ENCODE measurements at regions not wholly inside any gene's neighbourhood (a gene's known extent, or its start where the extent isn't known, plus 50 kb on each side); places are given as distances from the start of the nearest gene placed in this dataset.
"Not testable (repeated sequence)": the region's sequence is repeated elsewhere in the genome, so short reads cannot be mapped to it uniquely, and the experiment has no call there.

DNA sequence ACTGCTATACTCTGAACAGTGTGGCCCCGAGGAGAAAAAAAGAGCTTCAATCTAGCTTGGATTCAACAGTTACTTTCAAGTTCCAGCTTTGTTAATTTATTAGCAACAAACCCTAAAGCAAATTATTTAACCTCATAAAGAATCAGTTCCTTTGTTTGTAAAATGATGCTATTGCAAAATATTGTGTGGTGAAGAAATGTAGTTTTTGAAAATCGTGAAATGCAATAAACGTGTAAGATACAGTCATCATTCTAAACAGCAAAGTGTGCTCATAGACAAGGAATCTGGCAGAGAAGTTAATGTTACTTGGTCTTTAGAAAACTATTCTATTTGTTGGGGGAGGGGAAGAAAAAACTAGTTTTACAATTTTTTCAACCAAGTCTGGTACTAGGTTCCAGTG lies 297.6 kb upstream of the ADGRL4 start:
- peak; percentile 15 for DNase-seq

DNA sequence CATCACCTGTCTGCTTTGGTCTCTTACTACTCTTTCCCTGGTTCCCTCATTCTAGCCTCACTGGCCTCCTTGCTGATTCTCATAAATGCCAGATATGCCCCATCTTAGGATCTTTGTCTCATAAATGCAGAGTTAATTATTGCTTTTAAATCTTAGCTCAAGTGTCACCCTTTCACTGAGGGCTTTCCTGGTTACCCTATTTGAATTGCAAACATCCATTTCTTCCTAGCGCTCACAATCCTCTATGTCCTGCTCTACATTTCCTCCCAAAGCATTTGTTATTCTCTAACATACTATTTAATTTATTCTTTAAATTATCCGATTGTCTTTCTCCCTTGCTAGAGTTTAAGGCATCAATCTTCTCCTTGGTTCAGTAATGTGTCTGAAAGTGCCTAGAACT lies 296.5 kb upstream of the ADGRL4 start:
- no peak for DNase-seq

DNA sequence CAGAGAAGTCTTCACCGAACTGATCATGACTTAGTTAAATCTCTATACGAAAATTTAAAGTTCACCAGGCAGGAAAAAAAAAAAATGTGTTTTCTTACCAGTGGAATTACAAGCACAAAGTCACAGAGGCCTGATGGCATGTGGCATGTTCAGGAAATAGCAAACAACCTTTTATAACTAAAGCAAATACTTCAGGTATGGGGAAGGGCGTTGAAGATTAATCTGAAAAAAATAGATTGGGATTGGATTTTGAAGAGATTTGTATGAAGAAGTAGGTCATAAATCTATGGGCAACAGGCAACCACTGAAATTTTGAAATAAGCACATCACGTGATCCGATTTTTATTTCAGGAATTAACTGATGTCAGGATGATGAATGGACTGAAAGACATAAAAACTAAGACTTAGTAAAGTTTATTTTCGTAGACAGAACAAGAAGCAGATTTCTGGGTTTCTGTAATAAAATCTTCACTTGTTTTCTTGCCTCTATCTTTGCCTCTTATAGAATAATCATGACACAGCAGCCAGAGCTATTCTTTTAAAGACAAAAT lies 295.9 kb upstream of the ADGRL4 start:
- DNase-seq: no peak

DNA sequence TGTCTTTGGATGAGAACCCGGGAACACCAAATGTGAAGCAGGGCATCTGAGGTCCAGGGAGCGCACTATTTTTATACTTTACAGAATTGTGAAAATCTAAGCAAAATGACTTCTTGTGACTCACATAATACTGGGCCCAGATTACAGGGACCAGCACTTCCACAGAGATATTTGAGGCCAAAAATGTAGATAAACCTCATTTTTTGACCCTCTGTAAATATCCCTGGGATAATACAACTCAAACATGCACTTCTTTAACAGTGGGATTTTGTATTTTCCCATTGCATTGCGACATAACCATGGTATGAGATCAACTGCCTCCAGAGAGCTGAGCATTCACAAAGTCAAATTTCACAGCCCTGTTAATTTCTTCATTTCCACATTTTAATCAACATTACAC lies 289.4 kb upstream of the ADGRL4 start:
- peak; percentile 23 for DNase-seq

DNA sequence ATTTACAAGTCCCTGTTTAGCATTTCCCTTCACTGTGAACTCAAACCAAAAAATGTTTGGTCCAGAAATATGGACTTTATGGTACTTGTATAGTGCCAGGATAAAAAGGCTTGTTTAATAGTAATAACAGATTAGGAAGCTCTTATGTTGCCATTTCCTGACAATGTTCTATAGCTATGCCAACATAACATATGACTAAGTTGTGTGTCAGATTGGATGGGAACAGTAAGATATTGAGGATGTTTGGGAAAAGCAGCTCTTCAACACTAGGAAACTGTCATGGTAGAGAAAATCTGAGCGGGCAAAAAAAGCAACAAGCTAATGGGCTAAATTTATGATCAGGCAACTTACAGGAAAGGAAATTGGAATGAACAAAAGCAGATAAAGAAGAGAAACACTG lies 287.1 kb upstream of the ADGRL4 start:
- DNase-seq: peak; percentile 14

DNA sequence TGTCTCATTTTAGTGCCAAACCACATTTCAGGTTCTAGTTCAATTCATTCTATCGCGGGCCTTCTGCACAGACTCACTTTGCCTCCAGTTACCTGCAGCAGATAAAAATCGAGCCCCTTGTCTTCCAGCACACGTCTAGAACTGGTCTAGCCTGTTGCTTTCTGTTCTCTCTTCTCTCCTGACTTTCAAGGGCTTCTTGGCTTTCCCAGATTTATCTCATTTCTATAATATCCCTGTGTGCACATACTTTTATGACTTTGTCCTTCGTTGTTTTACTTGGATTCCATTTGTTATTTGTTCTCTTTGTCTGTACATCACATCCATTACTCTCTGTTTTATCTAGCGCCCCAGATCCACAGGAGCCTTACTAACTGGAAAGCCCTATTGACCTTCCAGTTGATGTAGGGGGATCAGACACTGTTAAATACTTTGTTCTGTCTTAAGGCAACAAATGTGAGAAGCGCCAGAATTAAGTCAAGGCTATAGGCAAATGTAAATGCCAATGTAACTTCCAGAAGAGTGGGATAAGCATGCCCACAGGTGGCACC lies 284.5 kb upstream of the ADGRL4 start:
- no peak for DNase-seq

DNA sequence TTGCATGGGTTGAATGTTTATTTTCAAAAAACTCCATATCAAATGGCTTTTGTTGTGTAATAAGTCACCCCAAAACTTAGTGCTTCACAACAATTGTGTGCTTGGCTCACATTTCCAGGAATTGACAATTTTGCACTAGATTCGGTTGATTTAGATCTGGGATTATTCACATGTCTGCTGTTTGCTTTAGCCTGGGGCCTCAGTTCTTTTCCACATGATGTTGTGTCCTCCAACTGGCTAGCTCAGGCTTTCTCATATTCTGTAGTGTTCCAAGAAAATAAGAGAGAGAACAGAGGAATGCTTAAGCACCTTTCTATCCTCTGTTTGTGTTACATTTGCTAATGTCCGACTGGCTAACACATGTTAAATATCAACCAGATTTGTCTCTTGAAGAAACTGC lies 281.5 kb upstream of the ADGRL4 start:
- DNase-seq: no peak

DNA sequence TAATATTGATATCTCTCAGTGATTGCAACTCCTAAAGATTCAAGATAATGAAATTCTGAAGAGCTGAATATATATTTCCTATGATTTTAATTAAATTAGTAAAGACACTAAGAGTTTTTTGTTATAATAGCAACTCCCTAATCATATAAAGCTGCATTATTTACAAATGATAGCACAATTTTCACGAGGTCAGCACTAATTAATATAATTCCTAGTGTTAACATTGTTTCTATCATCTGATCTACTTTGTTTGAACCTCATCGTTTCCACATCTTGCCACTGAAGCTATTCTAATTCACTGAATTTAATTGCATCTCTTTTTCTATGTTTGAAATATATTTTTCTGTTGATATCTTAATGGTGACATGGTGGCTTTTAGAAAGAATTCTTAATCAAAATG lies 279.1 kb upstream of the ADGRL4 start:
- no peak for DNase-seq

DNA sequence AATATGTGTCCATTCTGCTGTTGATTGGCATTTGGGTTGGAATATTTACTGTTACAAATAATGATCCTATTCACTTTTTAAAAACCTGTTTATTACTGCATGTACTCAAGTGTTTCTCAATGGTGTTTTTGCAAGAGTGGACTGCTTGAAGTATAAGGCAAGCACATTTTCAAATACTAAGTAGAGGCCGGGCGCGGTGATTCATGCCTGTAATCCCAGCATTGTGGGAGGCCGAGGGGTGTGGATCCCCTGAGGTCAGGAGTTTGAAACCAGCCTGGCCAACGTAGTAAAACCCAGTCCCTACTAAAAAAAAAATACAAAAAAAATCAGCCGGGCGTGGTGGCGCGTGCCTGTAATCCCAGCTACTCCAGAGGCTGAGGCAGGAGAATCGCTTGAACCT lies 276.9 kb upstream of the ADGRL4 start:
- DNase-seq: no peak

DNA sequence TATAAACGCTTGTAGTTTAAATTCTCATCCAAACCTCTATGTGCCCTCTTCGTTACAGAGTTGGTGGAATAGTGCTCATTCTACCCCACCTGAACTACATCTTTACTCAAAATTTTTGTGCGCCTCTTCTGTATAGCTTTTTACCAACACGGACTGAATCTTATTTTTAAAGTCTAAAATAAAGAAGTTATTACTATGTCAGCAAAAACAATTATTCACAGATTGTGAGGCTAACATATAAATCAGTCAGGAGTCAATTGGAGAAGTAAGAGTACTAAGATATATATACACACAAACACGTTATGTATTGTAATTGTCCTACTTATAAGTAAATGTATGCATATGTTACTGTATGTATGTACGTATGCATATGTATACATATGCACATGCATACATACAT lies 274.9 kb upstream of the ADGRL4 start:
- no peak for DNase-seq

DNA sequence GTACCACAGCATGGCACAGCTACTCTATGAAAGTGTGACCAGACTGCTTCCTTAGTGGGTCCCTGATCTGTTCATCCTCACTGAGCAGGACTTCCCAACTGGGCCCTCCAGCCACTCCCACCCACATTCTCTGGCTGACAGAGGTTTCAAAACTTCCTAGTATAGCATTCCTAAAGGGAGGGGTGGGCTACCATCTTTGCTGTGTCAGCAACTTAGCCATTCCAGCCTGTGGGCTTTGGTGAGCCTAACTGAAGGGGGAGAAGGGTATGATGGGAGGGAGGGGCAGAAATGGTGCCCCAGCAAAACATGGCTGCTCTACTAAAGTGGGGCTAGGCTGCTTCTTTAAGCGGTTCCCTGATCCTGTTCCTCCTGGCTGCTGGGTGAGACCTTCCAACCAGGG lies 265.2 kb upstream of the ADGRL4 start:
- DNase-seq: no peak

DNA sequence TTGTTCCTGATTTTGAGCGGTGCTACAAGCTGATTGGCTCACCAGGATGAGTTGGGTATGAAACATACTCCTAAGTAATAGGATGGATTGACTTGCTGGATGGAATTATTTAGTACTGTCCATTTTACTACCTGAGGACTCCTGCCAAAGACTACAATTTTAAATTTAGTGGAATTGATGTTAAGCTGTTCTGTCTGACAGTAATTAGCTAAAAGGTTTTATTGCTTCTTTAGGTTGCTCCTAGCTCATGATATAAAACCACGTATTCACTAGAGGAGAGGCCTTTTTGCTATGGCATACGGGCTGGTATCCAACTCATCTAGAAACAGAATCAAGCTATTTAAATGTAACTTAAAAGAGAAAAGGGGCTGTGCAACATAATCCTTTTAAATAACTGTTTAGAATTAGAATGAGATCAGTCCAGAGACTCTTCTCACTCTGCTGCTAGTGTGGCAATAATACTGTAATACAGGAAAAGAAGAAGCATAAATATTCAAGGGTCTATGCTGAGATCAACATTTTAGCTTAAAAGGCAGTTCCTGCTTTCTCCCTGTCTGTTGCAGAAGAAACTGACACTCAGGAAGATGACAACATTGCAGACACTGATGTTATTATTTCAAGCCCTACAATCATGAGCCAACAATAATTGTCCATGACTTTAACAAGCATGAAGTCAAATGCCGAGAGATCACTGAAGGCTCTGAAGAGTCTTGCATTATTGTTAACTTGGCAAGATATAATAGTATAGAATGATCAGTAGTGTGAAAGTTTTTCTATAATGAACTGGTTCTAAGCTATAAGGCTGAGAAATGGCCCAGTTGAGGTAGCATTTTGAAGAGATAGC lies 258.7 kb upstream of the ADGRL4 start:
- peak; percentile 29 for DNase-seq

DNA sequence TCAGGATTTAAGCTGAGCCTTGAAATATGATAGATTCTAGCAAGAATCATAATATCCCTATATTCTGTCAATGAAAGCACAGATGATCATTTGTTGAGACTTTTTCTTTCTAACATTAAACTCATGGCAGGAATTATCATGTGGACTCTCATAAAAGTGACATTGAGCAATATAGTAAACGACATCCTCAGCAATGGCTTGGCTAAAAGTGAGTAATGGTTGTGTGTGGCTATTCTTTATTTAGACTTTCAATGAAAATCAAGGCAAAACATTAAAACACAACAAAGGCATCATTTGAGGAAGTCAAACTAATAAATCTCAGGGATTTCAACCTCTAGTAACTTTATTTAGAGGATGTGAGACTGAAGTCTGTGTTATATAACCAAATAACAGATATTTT lies 257.8 kb upstream of the ADGRL4 start:
- no peak for DNase-seq

DNA sequence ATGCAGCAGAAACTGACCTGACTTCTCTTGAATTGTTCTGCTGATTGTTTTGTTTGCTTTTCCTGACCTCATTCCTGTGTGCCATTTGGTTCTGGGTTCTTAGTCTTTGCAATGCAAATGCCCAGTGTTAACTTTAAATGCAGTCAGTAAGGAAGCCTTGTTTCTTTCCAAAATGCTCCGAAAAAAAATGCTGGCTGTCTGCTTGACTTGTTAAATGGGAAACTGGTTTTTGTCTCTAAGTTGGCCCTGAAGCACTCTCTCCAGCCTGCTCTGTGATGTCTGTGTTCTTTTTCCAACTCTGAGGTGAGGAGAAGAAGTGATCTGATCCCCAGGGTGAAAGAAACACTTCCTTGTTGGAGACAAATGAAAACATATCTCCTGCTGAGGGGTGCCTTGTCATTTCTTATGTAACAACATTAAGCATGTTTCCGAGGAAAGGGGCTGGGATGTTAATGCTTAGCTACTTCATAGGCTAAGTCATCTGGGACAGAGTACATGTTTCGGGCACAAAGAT lies 256.3 kb upstream of the ADGRL4 start:
- DNase-seq: no peak

DNA sequence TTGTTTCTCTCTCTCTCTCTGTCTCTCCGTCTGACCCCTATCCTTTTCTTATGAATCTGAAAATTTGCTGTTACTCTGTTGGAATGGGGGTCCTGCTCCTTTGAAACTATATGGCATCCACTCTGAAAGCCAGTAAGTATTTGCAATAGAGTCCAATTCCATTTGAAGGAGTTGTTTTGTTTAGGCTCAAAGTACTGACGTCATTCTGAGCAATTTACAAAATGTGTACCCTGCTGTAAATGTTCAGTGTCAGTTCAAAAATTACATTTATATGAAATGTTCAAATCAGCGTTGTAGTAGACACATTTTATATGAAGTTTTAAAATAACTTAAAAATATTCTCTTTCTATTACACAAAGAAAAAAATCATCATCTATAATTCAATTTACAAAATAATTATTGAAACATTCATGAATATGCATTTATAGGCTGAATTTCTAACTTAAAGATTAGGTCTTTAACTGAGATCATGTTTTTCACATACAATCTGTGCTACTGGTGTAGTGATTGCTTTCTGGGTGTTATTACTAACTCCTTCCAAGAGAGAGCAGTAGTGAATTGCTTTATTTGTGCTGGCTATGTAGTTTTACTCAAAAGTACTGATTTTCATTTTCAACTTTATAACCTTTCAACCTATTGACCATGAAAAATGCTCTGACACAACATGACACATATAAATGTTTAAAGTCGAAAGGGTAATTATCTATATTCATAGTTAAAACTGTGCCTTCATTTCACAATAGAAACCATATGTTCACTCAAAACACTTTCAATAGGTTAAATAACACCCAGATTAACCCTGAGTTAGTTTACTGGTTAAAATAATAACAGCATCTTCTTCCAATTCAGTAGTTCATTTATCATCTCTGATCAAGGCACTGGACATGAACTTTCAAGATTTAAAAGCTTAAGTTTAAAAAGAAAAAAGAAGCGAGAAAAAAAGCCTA lies 253.1 kb upstream of the ADGRL4 start:
- DNase-seq: peak; percentile 63

DNA sequence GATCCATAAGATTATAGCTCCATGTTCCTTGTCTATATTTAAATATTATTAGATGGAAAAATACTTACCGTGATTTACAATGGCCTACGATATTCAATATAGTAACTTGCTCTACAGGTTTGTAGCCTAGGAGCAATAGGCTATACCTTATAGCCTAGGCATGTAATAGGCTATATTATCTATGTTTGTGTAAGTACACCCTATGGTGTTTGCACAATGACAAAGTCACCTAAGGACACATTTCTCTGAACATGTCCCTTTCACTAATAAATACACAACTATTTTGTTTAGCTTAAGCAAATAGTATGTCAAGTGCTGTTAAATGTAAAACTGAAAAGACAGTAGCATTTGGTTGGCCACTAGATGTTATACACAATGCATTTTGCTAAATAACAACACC lies 248.9 kb upstream of the ADGRL4 start:
- DNase-seq: no peak

DNA sequence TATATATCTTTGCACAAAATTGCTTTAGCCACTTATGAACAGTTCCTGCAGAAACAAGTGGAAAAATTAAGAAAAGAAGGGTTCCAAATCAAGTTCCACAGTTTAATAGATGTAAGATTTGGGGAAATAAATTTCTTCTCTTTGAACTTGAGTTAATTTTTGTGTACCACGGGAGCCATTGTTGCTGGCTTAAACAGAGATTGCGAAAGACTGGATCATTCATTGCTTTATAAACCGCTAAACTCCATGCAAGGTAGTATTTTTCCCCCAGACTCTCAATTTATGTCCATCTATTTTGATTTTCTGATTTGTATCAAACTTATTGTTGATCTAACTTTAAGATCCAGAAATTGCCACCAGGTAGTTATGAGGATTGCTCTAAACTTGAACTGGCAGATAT lies 246.1 kb upstream of the ADGRL4 start:
- no peak for DNase-seq

DNA sequence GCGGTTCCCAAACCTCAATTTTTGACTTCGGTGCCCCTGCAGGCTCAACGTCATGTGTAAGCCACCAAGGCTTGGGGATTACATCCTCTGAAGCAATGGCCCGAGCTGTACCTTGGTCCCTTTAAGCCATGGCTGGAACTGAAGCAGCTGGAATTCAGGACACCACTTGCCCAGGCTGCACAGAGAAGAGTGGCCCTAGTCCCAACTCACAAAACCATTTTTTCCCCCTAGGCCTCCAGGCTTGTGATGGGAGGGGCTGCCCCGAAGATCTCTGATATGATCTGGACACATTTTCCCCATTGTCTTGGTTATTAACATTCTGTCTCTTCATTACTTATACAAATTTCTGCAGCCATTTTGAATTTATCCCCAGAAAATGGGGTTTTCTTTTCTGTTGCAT lies 233.3 kb upstream of the ADGRL4 start:
- DNase-seq: no peak

DNA sequence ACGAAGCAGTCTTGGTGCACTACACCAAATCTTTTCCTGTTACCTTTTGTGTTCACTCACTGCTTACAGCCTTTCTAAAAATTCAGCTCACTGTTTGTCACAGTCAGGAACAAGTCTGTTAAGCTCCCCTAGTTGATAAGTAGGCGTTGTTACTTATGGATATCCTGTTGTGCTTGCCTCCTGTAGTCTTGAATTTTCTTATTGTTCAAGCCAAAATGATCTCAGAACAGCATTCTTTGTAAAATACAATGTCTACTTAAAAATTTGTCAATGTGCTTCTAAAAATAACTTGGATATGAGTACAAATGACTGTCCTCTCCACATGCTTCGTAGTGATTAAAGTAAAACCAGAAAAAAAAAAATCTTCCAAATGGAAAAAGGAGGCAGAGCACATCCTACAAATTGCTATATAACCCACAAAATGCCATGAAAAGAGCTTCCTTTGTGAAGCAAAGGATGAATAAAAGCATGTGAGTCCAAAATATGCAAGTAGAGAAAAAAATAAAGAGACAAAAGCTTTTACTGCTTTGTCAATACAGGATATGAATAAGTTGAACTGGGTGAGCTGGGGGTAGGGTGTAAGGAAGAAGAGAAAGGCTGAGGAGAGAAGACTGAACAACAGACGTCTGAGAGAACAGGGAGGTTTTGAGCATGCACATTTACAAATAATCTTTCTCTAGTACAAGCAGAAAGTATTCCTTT lies 228.9 kb upstream of the ADGRL4 start:
- peak; percentile 15 for DNase-seq

DNA sequence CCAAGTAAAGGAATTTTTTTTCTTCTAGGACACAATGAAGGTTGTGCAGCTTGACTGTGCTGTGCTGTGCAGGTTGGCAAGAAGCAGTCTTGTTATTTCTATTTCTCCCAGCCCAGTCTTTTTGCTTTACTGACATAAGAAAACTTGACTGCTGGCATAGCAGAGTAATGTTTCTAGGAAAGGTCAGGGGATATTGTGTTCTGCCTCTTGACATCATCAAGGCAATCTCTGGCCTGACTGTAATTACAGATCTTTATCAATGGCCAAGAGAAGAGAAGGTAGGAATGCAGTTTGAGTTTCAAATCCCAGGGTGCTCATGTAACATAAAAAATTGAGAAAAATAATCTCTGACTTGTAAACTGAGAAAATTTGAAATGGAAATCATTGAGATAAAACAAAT lies 226.3 kb upstream of the ADGRL4 start:
- no peak for DNase-seq

DNA sequence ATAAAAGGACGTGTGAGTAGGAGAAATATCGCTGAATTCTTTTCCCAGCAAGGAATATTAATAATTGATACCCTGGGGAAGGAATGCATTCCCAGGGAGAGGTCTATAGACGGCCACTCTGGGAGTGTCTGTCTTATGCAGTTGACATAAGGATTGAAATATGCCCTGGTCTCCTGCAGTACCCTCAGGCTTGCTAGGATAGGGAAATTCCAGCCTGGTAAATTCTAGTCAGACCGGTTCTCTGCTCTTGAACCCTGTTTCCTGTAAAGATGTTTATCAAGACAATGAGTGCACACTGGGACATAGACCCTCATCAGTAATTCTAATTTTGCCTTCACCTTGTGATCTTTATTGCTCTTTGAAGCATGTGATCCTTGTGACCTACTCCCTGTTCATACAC lies 224.2 kb upstream of the ADGRL4 start:
- not testable (repeated sequence) for DNase-seq

DNA sequence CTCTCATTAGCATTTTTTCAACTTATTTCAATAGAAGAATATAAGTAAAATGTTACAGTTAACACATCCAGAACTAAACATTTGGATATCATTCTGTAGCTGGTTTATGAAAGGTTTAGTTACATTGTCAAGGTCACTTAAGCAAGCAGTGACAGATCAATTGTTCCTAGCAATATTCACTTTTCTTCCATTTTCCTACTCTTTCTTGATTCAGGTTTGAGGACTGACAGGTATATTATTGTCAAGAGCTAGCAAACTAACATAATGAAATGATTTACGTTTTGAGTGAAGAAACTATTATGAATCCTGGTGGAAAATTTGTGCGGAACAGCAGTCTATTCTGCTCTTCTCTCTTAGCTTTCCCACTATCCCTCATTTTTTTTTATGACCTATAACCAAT lies 220.4 kb upstream of the ADGRL4 start:
- no peak for DNase-seq

DNA sequence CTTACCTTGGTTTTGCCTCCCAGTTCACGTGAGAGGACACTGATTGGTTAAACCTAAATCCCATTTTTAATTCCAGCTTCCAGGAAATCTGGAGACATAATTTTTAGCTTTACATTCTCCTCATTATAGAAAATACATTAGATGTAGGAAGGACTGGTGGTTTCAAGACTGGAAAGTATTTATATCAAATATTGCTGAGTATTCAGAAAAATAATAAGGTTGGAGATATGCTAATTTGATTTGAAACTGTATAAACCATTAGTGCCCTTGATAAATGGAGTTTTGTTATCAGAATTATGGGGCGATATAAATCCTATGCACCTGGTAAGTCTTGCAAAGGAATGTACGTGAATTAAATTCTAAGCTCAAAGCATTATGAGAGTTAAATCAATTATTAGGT lies 218.0 kb upstream of the ADGRL4 start:
- DNase-seq: no peak

All from fibroblast of skin of right quadriceps (primary cell).